Nucleus accumbens (tissue), 56 donors: ENCODE measurements at regions not wholly inside any gene's neighbourhood (a gene's known extent, or its start where the extent isn't known, plus 50 kb on each side); places are given as distances from the start of the nearest gene placed in this dataset.

Experiments
- DNase-seq, 56 donors: peaks; one replicate each; lab custom pipeline; 2025; lab: John Stamatoyannopoulos, UW

DNA sequence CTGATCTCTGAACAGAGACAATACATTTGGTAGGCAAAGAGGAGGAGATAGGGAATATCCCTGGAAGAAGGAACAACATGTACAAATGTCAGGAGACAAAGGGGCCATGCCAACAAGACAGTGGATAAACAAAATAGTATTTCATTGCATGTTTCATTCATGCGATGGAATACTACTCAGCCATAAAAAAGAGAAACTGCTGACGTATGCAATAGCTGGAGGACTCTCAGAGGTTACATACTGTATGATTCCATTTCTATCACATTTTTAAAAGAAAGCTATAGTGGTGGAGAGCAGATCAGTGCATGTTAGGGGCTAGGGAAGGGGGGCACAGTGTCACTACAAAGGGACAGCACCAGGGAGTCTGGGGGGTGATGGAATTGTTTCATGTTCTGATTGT lies 572.9 kb upstream of the CADM1 start:
- no peak for DNase-seq

DNA sequence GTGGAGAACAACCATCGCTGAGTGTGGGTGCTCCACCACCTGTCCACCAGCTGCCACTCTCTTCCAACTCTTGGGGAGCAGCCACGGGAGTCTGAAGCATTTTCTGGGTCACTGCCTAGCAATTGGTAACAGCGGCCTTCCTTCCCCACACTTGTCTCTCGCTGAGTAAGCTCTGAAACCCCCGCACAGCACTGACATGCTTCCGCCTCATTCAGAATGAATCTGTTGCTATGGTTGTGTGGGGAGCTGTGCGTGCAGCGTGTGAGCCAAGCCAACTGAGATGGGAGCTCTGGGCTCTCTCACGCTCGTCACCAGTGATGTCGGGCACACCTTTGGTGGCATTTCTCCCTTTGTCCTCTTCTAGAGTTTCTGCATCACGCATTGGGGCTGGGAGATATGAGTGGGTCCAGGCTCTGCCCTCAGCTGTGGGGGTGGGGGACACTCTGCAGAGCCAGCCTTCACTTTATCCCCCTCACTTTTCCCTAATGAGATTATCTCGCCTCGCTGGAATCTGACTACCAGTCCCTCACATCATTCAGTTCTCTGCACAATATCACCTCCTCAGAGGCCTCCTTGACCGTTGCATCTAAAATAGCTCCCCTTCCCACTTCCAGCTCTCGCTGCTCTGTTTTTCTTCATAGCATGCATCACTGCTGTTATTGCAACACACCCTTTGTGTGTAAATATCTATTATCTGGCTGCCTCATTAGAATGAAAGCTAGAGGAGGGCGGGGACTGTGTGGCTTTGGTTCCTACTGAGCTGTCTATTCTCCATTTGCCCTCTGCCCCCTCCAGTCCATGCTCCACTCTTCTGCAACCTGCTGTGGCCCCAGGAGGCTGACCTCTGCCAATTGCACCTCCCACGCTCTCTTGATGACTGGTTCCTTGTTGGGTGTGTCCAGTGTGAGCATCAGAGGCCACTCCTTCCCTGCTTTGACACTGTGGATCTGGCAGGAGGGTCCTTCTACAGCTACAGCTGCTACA lies 569.9 kb upstream of the CADM1 start:
- peak in 44 of 56 donors; percentile 3 to 85 (median 53) for DNase-seq

- peak in 1 of 56 donors; percentile 4 for DNase-seq
Observed at GRCh38 chr11:116072601-116073410, 568.6 kb upstream of the CADM1 start.

DNA sequence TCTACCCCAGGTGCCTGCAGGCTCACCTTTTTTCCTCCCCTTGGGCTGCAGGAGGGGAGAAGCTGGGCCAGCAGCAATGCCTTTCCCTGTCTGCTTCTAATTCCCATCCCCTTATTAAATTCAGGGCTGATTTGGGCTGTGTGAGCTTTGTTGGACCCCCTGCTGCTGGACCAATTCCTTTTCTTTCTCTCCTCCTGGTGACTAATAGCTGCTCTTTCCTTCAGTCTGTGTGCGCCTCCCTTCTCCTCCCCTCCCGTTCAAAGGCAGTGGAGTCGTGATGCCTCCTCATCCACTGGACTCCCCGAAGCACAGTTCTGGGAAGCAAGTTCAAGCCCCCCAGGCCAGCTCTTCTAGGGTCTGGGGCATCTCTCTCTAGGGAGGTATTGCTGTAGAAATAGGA lies 567.9 kb upstream of the CADM1 start:
- no peak for DNase-seq

DNA sequence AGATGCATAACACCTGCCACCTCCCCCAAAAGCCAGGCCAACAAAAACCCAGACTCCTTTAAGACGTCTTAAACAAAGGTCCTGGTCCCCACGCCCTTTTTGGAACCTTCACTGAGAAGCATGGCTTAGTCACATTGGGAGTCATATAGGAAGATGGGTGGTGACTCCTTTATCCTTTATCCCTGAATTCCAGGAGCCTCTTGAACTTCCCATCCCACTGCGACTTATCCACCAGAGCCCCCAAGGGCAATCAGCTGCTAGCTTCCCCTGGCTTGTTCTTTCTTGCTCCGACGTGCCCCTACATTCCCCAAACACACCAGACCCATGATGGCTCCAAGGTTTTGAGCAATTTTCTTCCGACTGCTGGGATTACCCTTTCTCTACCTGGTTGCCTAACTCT lies 567.0 kb upstream of the CADM1 start:
- no peak for DNase-seq

GRCh38 chr11:116070520-116070919 lies 566.3 kb upstream of the CADM1 start:
- no peak for DNase-seq

DNA sequence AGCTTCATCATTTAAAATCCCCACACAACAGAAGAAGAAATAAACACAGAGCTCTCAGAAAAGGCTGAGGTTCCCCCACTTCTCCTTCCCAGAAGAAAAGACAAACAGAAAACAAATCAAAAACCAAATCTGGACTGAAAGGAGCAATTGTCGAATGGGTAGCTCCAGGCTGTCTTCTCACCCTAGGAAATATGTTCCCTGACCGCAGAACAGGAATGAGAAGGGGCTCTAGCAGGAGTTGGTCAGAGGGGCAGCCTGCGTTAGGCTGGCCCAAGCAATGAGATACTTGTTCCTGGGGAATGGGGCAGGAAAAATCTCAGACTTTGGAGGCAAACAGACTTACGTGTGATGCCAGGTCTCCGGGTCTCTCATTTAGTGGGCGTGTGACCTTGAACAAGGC lies 562.6 kb upstream of the CADM1 start:
- no peak for DNase-seq

- no peak for DNase-seq
Observed at GRCh38 chr11:116065986-116066385, 561.8 kb upstream of the CADM1 start.

GRCh38 chr11:116065191-116065895 lies 561.1 kb upstream of the CADM1 start:
- DNase-seq = no peak

GRCh38 chr11:116062490-116063171 lies 558.4 kb upstream of the CADM1 start:
- no peak for DNase-seq

- DNase-seq = no peak
Observed at GRCh38 chr11:116062129-116062489, 557.9 kb upstream of the CADM1 start.

- DNase-seq = no peak
Observed at GRCh38 chr11:116061322-116061721, 557.1 kb upstream of the CADM1 start.

DNA sequence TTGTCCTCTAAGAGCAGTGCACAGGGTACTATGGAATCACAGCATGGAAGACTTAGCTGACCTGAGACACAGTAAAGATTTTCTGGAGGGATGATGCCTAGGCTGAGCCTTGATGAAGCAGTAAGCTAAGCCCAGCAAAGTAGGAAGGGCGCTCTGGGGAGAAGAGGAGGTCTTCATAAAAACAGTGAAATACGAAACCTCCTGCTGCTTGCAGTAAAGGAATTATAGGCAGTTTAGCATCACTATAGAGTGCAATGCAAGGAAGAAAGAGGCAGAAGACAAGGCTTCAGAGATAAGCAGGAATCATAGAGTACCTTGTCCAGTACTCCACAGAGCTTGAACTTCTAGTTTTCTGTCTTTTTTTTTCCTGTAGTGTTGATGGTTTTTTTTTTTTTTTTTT lies 555.7 kb upstream of the CADM1 start:
- DNase-seq = no peak

DNA sequence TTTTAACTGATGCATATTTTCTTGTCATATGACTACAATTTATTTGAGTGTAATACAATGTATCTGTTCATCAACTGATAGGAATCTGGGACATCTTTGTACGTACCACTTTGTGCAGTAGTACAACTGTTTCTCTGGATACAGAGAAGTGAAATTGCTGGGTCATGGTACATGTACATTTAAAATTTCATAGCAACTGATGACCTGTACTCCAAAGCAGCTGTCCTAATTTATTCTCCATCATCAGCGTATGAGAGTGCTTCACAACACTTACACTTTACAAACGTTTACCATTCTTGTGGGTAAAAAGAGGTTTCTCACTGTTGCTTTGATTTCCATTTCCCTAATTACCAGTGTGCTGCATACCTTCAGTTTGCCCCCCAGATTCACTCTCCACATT lies 552.8 kb upstream of the CADM1 start:
- no peak for DNase-seq

DNA sequence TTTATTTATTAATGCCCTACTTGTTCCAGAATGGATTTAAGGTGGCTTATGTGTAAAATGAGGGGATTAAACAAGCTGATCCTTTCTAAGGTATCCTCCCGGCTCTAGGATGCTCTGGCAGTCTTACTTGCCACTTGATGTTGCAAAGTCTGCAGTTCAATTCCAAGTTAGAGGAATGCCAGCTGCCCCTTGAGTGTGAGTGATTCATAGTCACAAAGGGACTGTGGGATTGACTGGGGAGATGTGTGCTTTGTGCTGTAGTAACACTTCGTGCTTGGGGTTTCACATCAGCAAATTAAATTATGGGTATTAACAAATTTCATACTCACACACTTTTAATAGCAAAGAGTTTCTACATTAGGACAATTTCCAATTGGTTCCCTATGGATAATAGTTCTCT lies 550.8 kb upstream of the CADM1 start:
- DNase-seq = no peak

- DNase-seq = peak in 7 of 56 donors; percentile 7 to 48 (median 11)
Observed at GRCh38 chr11:116053548-116053919, 549.3 kb upstream of the CADM1 start.

- DNase-seq = no peak
Observed at GRCh38 chr11:116052603-116053547, 548.7 kb upstream of the CADM1 start.

- DNase-seq = no peak
Observed at GRCh38 chr11:116051494-116051893, 547.3 kb upstream of the CADM1 start.

GRCh38 chr11:116049383-116049782 lies 545.2 kb upstream of the CADM1 start:
- DNase-seq = no peak
